ENCODE measurements at regions not wholly inside any gene's neighbourhood (a gene's known extent, or its start where the extent isn't known, plus 50 kb on each side); places are given as distances from the start of the nearest gene placed in this dataset.

DNA sequence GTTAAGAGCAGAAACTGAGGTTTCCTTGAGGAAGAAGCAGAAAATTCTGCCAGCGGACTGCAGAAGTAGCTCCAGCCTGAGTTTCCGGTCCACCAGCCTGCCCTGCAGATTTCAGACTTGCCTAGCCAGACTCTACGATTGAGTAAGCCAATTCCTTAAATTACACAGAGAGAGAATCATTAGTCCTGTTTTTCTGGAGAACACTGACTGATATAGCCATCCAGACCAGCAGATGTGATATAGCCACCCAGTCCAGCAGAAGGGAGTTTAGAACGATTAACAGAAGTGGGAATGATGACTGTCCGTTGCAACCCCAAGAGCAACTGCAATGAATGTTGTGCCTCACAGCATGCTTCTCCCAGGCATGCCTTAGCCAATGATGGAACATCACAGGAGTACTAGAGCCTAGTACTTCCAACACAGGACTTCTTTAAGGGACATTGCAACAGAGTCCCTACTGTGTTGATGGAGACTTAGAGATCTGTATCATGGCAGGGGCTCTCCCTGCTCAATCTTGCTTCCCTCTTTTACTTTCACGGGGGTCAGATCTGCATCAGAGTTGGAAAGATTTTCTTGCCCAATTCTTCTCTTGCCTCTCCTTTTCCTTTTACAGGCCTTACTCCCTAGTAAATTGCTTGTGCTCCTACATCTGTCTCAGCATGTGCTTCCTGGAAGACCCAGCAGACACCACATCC is 264.6 kb upstream of the CLNK start:
- TF ChIP-seq, protein P1, sequence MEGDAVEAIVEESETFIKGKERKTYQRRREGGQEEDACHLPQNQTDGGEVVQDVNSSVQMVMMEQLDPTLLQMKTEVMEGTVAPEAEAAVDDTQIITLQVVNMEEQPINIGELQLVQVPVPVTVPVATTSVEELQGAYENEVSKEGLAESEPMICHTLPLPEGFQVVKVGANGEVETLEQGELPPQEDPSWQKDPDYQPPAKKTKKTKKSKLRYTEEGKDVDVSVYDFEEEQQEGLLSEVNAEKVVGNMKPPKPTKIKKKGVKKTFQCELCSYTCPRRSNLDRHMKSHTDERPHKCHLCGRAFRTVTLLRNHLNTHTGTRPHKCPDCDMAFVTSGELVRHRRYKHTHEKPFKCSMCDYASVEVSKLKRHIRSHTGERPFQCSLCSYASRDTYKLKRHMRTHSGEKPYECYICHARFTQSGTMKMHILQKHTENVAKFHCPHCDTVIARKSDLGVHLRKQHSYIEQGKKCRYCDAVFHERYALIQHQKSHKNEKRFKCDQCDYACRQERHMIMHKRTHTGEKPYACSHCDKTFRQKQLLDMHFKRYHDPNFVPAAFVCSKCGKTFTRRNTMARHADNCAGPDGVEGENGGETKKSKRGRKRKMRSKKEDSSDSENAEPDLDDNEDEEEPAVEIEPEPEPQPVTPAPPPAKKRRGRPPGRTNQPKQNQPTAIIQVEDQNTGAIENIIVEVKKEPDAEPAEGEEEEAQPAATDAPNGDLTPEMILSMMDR (IDR thresholded peaks at IDR 0.05 in 8 of 11, conservative IDR thresholded peaks at IDR 0.05 in 3 of 11) = no peak
- no peak for TF ChIP-seq POLR2A (IDR thresholded peaks at IDR 0.05)
